Naive thymus-derived CD4-positive, alpha-beta T cell (primary cell): ENCODE measurements at regions not wholly inside any gene's neighbourhood (a gene's known extent, or its start where the extent isn't known, plus 50 kb on each side); places are given as distances from the start of the nearest gene placed in this dataset.

Experiments used
- ATAC-seq: fragments of 150-1000 bp; cut with Tn5 transposase; 2 replicates; pipeline ENCODE4 v1.10.0; 2021; ENCODE audit warnings: mild to moderate bottlenecking, moderate library complexity
- CTCF ChIA-PET: fragments of 350-600 bp; sonication (Branson Sonifier 250); formaldehyde crosslinking; loops from one replicate; lab custom pipeline; 2021; ENCODE audit warnings: antibody characterized with exemption; lab: Charles Lee
- POLR2A ChIA-PET: fragments of 350-600 bp; sonication (Branson Sonifier 250); formaldehyde crosslinking; loops from one replicate; lab custom pipeline; 2021; ENCODE audit warnings: antibody characterized with exemption, inconsistent platforms; lab: Charles Lee
- DNase-seq, 9 donors: peaks; one replicate each; pipeline versions ENCODE4 v3.0.0 to v3.0.0-alpha.2; 2020 to 2022; ENCODE audit warnings: mixed read lengths in 1 of 9
- H3K27ac ChIP-seq: one replicate; pipeline ENCODE4 v1.7.0; 2013; ENCODE audit warnings: mild to moderate bottlenecking, low read depth, low read length, moderate library complexity
- H3K27me3 ChIP-seq, 2 donors: one replicate each; pipeline ENCODE4 v1.7.0; 2013; ENCODE audit warnings: low read length in 2 of 2, mild to moderate bottlenecking in 2 of 2, moderate library complexity in 2 of 2; ENCODE audit not compliant: control insufficient read depth in 2 of 2, insufficient read depth in 2 of 2
- H3K36me3 ChIP-seq, 3 experiments: 1 replicate in 2 of 3; 2 replicates in 1 of 3; pipeline ENCODE4 v1.7.0; 2013; ENCODE audit warnings: low read length in 3 of 3, mild to moderate bottlenecking in 3 of 3, moderate library complexity in 1 of 3; ENCODE audit not compliant: insufficient read depth in 3 of 3, control insufficient read depth in 2 of 3
- H3K4me1 ChIP-seq, 2 donors: one replicate each; pipeline ENCODE4 v1.7.0; 2013; ENCODE audit warnings: low read length in 2 of 2, mild to moderate bottlenecking in 2 of 2, moderate library complexity in 1 of 2; ENCODE audit not compliant: control insufficient read depth in 2 of 2, insufficient read depth in 2 of 2
- H3K4me3 ChIP-seq: 2 replicates; pipeline ENCODE4 v1.7.0; 2013; ENCODE audit warnings: mild to moderate bottlenecking, low read length
- H3K9me3 ChIP-seq, 3 experiments: 1 replicate in 2 of 3; 2 replicates in 1 of 3; pipeline ENCODE4 v1.7.0; 2013; ENCODE audit warnings: low read length in 3 of 3; ENCODE audit not compliant: control insufficient read depth in 2 of 3
- H3K27ac Mint-ChIP-seq, 9 donors: one replicate each; pipeline ENCODE4 v1.8.0; 2020 to 2022; ENCODE audit warnings: mixed read lengths in 9 of 9, mild to moderate bottlenecking in 8 of 9, moderate library complexity in 5 of 9, inconsistent platforms in 2 of 9
- H3K27me3 Mint-ChIP-seq, 5 donors: one replicate each; pipeline ENCODE4 v1.8.0; 2021 to 2022; ENCODE audit warnings: mixed read lengths in 5 of 5, mild to moderate bottlenecking in 1 of 5
- H3K36me3 Mint-ChIP-seq, 5 donors: one replicate each; pipeline ENCODE4 v1.8.0; 2020 to 2022; ENCODE audit warnings: mixed read lengths in 5 of 5, mild to moderate bottlenecking in 3 of 5, inconsistent platforms in 1 of 5
- H3K4me1 Mint-ChIP-seq, 7 donors: one replicate each; pipeline ENCODE4 v1.8.0; 2020 to 2022; ENCODE audit warnings: mixed read lengths in 7 of 7, mild to moderate bottlenecking in 3 of 7, inconsistent platforms in 1 of 7
- H3K4me3 Mint-ChIP-seq, 10 donors: one replicate each; pipeline ENCODE4 v1.8.0; 2020 to 2022; ENCODE audit warnings: mild to moderate bottlenecking in 10 of 10, mixed read lengths in 10 of 10, moderate library complexity in 6 of 10, inconsistent platforms in 2 of 10
- H3K9me3 Mint-ChIP-seq, 11 donors: one replicate each; pipeline ENCODE4 v1.8.0; 2020 to 2022; ENCODE audit warnings: mixed read lengths in 11 of 11, mild to moderate bottlenecking in 4 of 11, inconsistent platforms in 1 of 11, moderate library complexity in 1 of 11
- intact Hi-C, 2 donors: fragments of 100-400 bp; cut with micrococcal nuclease; formaldehyde crosslinking; loops; one replicate each; pipeline ENCODE4 v1.15.1; 2023

- Histone ChIP-seq H3K4me1 (peaks cover 5% of the 10 kb centered on the region in 2 donors), H3K27me3 (peaks cover 0 to 3% of the 10 kb centered on the region in 2 donors), H3K36me3 (no peaks in the 10 kb centered on the region), H3K27ac (no peak overlapping the region), H3K4me3 (no peak overlapping the region), H3K9me3 (no peaks in the 10 kb centered on the region)
- ChIA-PET CTCF (no interaction called here), POLR2A (interaction anchor here (0.9 kb wide), 1 partner anchor 10 kb away, joined by 3 read pairs; no protein-coding TSS in a partner anchor)
- Mint-ChIP-seq H3K4me1 (peaks cover 5 to 23% (median 17%) of the 10 kb centered on the region in 7 donors), H3K27me3 (peaks cover 0 to 44% (median 7%) of the 10 kb centered on the region in 5 donors), H3K4me3 (peak overlapping the region in 1 of 10 donors; percentile 84), H3K27ac (no peak overlapping the region), H3K36me3 (no peaks in the 10 kb centered on the region), H3K9me3 (peaks cover 0 to 1% (median 0%) of the 10 kb centered on the region in 11 donors)
- DNase-seq (no peak), ATAC-seq (no peak)
- intact Hi-C loops, result loop anchor here (2.0 to 10.0 kb wide), 6 partner anchors 233 to 1865 kb away; partner anchors contain the start of genes AKAP11 (in 1 of the 2), GTF2F2 (in 1 of the 2) and TSC22D1 (in 1 of the 2)
These were observed 233.5 kb upstream of the SERP2 start for GRCh38 chr13:44140146-44140545.

GRCh38 chr13:44140888-44141724 lies 232.5 kb upstream of the SERP2 start:
- H3K27me3 ChIP-seq, result peaks cover 0 to 3% of the 10 kb centered on the region in 2 donors
- Mint-ChIP-seq H3K4me3 (peak overlapping the region; percentile 84 to 92 (median 88)), H3K36me3 (no peaks in the 10 kb centered on the region), H3K27me3 (peaks cover 0 to 45% (median 7%) of the 10 kb centered on the region in 5 donors), H3K9me3 (peaks cover 0 to 1% (median 0%) of the 10 kb centered on the region in 11 donors), H3K4me1 (peaks cover 6 to 23% (median 17%) of the 10 kb centered on the region in 7 donors), H3K27ac (peak overlapping the region; percentile 76 to 95 (median 91))
- H3K4me3 ChIP-seq, result peak overlapping the region; percentile 89
- no peaks in the 10 kb centered on the region for H3K9me3 ChIP-seq
- ChIA-PET CTCF (no interaction called here), POLR2A (interaction anchor here (1.0 to 1.4 kb wide), 2 partner anchors 51 to 133 kb away, joined by 4 to 5 read pairs; no protein-coding TSS in a partner anchor)
- ATAC-seq, result no peak
- H3K4me1 ChIP-seq, result peaks cover 5% of the 10 kb centered on the region in 2 donors
- peak in 3 of 9 donors; percentile 3 to 17 (median 12) for DNase-seq
- intact Hi-C loops, result loop anchor here (1.0 to 10.0 kb wide), 7 partner anchors 234 to 1866 kb away; partner anchors contain the start of genes AKAP11 (in 1 of the 2), GPALPP1 (in 1 of the 2), GTF2F2 (in 1 of the 2) and NUFIP1 (in 1 of the 2)
- no peaks in the 10 kb centered on the region for H3K36me3 ChIP-seq
- peak overlapping the region; percentile 82 for H3K27ac ChIP-seq

GRCh38 chr13:44141725-44142539 lies 231.7 kb upstream of the SERP2 start:
- Mint-ChIP-seq H3K9me3 (peaks cover 0 to 1% (median 0%) of the 10 kb centered on the region in 11 donors), H3K36me3 (no peaks in the 10 kb centered on the region), H3K27ac (peak overlapping the region; percentile 76 to 98 (median 95)), H3K4me1 (peaks cover 6 to 23% (median 17%) of the 10 kb centered on the region in 7 donors), H3K27me3 (peaks cover 0 to 51% (median 7%) of the 10 kb centered on the region in 5 donors), H3K4me3 (peak overlapping the region; percentile 84 to 97 (median 92))
- intact Hi-C loops, result loop anchor here (1.0 to 10.0 kb wide), 15 partner anchors 49 to 1867 kb away; partner anchors contain the start of genes AKAP11 (in 1 of the 2), GPALPP1 (in 1 of the 2), GTF2F2 (in 1 of the 2) and NUFIP1 (in 1 of the 2)
- ATAC-seq (peak; percentile 99), DNase-seq (peak; percentile 81 to 99 (median 88))
- H3K4me3 ChIP-seq, result peak overlapping the region; percentile 89
- H3K27ac ChIP-seq, result peak overlapping the region; percentile 82
- POLR2A ChIA-PET, result interaction anchor here (1.0 to 1.4 kb wide), 2 partner anchors 50 to 132 kb away, joined by 4 to 5 read pairs; no protein-coding TSS in a partner anchor
- no peaks in the 10 kb centered on the region for H3K9me3 ChIP-seq
- H3K36me3 ChIP-seq, result no peaks in the 10 kb centered on the region
- CTCF ChIA-PET, result no interaction called here
- peaks cover 5% of the 10 kb centered on the region in 2 donors for H3K4me1 ChIP-seq
- peaks cover 0 to 3% of the 10 kb centered on the region in 2 donors for H3K27me3 ChIP-seq

GRCh38 chr13:44142540-44142867 lies 231.1 kb upstream of the SERP2 start:
- H3K9me3 ChIP-seq, result no peaks in the 10 kb centered on the region
- POLR2A ChIA-PET, result interaction anchor here (1.0 to 1.4 kb wide), 2 partner anchors 49 to 132 kb away, joined by 4 to 5 read pairs; no protein-coding TSS in a partner anchor
- peak overlapping the region; percentile 76 to 98 (median 95) for H3K27ac Mint-ChIP-seq
- no peaks in the 10 kb centered on the region for H3K36me3 ChIP-seq
- H3K27me3 ChIP-seq, result peaks cover 0 to 3% of the 10 kb centered on the region in 2 donors
- CTCF ChIA-PET, result no interaction called here
- H3K27me3 Mint-ChIP-seq, result peaks cover 0 to 53% (median 2%) of the 10 kb centered on the region in 5 donors
- H3K27ac ChIP-seq, result peak overlapping the region; percentile 80
- H3K9me3 Mint-ChIP-seq, result peaks cover 0 to 1% (median 0%) of the 10 kb centered on the region in 11 donors
- peaks cover 6 to 23% (median 17%) of the 10 kb centered on the region in 7 donors for H3K4me1 Mint-ChIP-seq
- intact Hi-C loops, result loop anchor here (1.0 to 10.0 kb wide), 12 partner anchors 49 to 1868 kb away; partner anchors contain the start of genes AKAP11 (in 1 of the 2) and GTF2F2 (in 1 of the 2)
- no peaks in the 10 kb centered on the region for H3K36me3 Mint-ChIP-seq
- DNase-seq (peak in 1 of 9 donors; percentile 2), ATAC-seq (no peak)
- H3K4me3 ChIP-seq, result peak overlapping the region; percentile 86
- peak overlapping the region; percentile 84 to 97 (median 92) for H3K4me3 Mint-ChIP-seq
- H3K4me1 ChIP-seq, result peaks cover 5% of the 10 kb centered on the region in 2 donors

GRCh38 chr13:44142941-44143665 lies 230.5 kb upstream of the SERP2 start:
- Mint-ChIP-seq H3K27me3 (peaks cover 0 to 51% (median 0%) of the 10 kb centered on the region in 5 donors), H3K4me1 (peaks cover 6 to 23% (median 17%) of the 10 kb centered on the region in 7 donors), H3K9me3 (peaks cover 0 to 1% (median 0%) of the 10 kb centered on the region in 11 donors), H3K36me3 (no peaks in the 10 kb centered on the region), H3K27ac (peak overlapping the region in 5 of 9 donors; percentile 76 to 98 (median 92)), H3K4me3 (peak overlapping the region in 8 of 10 donors; percentile 84 to 97 (median 92))
- DNase-seq, result no peak
- no peak overlapping the region for H3K27ac ChIP-seq
- no peaks in the 10 kb centered on the region for H3K9me3 ChIP-seq
- H3K36me3 ChIP-seq, result no peaks in the 10 kb centered on the region
- peaks cover 5% of the 10 kb centered on the region in 2 donors for H3K4me1 ChIP-seq
- intact Hi-C loops, result loop anchor here (1.0 to 10.0 kb wide), 12 partner anchors 48 to 1868 kb away; partner anchors contain the start of genes AKAP11 (in 1 of the 2) and GTF2F2 (in 1 of the 2)
- ChIA-PET POLR2A (interaction anchor here (0.7 kb wide), 1 partner anchor 48 kb away, joined by 3 read pairs; no protein-coding TSS in a partner anchor), CTCF (no interaction called here)
- peak overlapping the region; percentile 86 for H3K4me3 ChIP-seq
- no peak for ATAC-seq
- peaks cover 0 to 3% of the 10 kb centered on the region in 2 donors for H3K27me3 ChIP-seq
